NCI-H446 (cell line): ENCODE measurements at regions not wholly inside any gene's neighbourhood (a gene's known extent, or its start where the extent isn't known, plus 50 kb on each side); places are given as distances from the start of the nearest gene placed in this dataset.

Experiments used
- DNase-seq, 2 experiments: peaks; one replicate each; lab custom pipeline; 2025; lab: John Stamatoyannopoulos, UW

DNA sequence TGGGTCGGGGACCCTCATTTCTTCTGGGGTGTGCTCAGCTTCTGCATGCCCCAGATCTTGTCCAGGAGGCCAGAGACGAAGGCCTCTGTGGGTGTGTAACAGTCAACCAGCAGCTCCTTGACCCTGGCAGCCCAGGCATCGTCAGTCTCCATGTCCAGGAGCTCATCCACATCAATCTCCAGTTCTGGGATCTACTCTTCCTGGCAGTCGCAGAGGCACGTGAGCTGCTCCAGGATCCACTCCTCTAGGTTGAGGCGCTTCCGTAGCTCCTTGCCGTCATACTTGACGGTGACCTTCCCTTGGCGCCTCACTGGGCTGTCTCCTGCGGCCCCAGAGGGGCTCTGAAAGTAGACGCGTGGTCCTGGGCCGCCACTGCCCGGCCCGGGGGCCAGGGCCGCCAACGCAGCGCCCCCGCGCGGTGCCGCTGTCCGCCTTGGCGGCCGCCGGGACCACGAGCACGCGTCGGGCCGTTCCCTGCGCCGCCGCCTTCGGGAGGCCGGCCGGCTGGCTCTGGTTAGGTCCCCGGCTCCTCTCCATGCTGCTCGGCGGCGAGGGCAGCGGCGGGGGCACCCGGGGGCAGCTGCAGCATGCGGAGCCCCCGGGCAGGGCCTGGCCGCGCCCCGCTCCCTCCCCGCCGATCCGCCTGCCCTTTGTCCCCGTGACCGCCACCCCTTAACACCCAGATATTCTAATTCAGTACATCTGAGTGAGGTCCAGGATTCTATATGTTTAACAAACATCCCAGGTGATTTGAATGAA, 170.5 kb downstream of the SEPTIN7 start:
- DNase-seq = no peak

DNA sequence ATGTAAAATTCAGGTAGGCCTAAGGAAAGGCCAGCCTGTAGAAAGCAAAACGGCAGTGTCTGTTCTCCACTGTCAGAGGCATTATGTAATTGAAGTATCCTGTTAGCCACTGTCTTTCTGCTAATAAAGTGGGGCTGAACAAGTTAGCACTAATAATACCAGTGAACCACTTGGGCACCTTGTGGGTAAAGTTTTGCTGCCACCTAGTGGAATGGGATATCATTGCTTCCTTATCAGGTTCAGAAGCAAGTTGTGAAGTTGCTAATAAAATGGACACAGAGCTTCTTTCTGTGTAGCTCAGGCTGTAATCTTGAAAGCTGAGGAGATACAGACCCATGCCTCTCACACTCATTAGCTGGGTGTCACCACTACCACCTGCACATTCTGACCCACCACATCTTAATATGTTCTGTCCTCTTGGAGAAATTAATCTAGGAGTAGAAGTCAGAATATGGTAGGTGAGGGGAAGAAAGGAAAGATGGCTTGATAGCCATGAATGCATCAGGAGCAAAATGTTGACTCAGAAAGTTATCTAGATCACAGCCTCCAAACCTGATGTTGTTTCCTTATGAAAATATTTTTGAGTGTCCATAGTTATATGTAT, 175.1 kb downstream of the SEPTIN7 start:
- DNase-seq = peak; percentile 60 to 84

DNA sequence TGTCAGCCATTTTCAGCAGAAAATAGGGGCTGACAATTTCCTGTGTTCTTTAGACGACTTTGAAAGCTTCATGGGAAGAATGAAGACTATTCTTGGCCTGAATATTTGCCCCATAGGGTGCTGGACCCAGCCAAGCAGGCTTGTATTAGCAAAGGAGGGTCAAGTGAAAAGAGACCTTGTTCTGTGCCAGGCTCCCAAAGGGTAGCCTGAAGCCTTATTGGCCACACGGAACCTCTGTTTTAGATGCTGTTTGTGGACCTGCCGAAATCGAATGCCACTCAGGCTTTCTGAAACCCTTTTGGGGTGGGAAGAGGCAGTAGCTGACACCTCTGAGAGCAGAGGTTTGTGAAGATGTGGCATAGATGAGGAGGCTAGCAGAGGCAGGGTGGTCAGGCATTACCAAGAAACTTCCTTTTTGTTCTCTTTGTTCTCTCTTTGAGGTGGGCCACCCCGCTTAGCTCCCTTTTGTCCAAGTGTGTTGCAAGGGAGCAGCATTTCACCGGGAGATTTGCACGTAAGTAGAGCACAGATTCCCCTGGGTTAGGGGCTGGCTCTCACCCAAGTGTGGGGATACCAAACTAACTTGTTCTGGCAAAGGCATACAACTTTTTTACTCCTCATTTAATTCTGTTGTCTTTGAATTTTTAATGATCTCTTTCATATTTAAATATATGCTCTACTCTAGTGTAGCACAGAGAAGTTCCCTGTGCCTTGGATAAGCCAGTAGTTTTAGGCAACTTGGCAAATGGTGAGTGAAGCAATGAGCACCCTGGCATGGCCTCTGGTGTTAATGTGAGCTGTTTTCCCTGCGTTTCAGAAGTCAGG, 174.0 kb upstream of the EEPD1 start:
- peak in 1 of 2 experiments; percentile 11 for DNase-seq

DNA sequence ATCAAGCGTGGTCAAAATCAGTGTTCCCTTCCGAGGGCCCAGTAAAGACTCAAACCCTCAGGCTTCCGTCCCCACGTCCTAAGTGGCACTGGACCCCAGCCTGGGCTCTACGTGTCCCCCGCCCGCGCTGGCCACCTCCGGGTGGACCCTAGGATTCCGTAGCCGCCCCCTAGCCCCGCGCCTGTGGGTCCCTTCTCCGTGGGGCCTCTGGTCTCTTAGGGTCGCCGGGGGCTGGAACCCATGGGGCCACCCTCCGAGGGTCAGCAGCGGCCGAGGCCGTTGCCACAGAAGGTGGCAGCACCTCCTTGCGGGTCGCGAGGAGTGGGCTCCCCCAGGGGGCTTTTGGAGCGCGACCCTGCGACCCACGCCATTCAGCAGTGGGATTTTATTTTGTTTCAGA, 170.5 kb upstream of the EEPD1 start:
- no peak for DNase-seq

DNA sequence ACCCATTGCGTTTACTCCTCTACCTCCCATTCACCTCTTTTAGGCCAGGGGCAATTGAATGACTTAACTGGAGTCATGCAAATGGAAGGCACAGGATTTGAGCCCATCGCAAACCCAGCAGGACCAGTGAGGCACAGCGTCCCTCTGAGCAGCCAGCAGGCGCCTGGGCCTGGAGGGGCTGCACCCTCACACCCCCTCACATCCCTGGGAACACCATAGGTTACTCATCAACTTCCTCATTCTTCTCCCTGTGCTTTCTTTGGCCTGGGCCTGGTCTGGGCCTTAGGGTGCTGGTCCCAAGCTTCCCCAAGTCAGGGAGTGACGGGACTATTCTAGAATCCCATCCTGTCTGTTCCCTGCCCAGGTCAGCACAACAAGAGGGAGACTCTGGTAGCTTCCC, 169.4 kb upstream of the EEPD1 start:
- no peak for DNase-seq

DNA sequence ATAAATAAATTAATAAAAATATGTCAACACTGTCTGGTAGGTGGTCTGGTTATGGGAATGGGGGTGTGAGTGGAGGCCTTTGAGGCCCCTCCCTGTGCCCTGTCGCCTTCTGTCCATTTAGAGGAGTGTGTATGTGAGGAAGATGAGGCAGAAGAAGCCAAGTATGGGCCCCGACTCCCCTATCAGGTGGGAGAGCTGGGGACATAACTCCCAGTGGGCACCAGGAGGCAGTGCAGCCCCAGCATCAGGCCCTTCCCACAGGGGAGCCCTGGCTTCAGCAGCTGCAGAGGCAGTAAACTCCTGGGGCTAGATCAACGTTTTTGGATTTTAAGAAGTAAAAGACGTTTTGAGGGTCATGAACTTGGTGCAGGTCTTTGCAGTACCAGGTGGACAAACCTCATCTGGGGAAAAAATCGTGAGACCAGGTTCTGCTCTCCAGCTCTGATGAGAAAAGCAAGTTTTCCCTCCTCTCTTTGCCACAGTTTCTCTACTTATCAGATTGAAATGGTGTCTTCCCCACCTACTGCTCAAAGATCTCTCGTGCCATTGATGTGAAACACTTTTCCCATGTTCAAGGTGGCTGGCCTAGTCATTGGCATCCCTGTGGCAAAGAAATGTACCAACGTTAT, 167.8 kb upstream of the EEPD1 start:
- peak; percentile 50 to 85 for DNase-seq

DNA sequence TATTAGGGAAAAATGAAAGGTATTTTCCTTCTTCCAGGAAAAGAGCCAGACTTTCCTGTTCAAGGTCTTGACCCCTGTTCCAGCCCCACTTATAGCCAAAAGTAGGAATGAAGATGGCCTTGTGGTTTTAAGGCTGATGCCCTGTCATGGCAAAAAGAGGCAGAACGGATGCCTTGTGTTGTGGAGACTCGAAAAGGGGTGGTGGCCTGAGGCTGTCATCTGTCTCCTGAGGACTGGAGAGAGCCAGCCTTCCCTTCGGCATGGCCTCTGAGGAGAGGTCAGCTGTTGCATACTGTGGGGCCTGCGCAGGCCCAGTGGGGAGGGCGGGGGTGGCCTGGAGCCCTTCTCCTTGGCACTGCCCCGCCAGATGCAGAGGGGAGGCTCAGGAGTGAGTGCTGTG, 166.0 kb upstream of the EEPD1 start:
- no peak for DNase-seq

DNA sequence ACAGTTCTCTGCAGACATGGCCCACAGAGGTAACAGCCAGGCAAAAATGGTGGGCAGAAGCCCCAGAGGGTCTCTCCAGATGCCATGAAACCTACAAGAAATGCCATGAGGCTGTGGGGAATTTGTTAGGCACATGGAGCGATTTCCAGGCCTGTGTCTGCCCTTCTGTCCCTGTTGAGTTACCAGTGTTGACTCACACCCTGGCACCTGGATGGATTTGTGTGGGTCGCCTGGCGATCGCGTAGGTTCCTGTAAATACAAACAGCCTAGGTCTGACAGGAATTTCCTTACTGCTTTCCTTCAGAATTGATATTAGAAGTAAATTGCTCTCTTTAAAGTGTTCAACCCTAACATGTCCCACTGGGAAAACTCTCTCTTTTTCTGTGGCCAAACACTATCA, 164.9 kb upstream of the EEPD1 start:
- DNase-seq = no peak

DNA sequence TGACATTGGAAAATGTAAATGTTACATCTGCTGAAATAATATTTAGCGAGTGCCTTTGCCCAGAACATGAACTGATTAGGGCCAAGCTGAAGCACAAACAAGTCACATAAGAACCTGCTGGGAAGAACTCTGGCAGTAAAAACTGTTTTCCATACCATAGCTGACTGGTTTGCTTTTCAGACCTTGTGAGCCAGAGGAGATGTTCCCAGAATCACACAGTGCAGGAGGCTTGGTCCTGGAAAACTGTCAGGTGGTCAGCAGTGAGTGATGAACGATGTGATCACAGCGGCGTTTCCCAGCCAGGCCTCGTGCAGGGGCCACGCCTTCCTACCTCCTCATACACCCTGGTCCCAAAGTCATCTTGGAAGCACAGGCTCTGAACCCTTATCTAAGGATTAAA, 164.2 kb upstream of the EEPD1 start:
- DNase-seq = peak in 1 of 2 experiments; percentile 35

DNA sequence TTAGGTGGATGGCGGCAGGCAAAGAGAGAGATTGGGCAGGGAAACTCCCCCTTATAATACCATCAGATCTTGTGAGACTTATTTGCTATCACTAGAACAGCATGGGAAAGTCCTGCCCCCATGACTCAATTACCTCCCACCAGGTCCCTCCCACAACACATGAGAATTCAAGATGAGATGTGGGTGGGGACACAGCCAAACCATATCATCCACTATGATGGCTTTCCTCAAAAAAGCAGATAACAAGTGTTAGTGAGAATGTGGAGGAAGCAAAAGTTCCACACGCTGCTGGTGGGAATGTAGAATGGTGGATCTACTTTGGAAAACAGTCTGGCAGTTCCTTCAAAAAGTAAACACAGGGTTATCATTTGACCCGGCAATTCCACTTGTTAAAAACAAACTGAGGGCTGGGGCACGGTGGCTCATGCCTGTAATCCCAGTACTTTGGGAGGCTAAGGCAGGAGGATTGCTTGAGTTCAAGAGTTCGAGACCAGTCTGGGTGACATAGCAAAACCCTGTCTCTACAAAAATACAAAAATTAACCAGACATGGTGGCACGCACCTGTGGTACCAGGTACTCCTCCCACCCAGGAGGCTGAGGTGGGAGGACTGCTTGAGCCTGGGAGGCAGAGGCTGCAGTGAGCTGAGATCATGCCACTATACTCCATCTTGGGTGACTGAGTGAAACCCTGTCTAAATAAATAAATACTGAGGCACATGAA, 161.4 kb upstream of the EEPD1 start:
- no peak for DNase-seq

DNA sequence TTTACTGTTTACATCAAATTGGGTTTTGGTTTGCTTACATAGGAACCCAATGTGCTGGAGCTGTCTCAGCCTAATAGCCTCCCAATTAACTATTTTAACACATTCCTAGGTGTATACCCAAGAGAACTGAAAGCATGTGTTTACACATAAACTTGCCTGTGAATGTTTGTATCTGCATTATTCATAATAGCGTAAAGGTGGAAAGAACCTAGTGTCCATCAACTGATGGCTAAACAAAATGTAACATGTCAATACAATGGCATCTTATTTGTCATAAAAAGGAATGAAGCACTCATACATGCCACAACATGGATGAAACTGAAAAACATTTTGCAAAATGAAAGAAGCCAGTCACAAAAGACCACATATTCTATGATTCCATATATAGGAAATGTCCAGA, 160.6 kb upstream of the EEPD1 start:
- no peak for DNase-seq

DNA sequence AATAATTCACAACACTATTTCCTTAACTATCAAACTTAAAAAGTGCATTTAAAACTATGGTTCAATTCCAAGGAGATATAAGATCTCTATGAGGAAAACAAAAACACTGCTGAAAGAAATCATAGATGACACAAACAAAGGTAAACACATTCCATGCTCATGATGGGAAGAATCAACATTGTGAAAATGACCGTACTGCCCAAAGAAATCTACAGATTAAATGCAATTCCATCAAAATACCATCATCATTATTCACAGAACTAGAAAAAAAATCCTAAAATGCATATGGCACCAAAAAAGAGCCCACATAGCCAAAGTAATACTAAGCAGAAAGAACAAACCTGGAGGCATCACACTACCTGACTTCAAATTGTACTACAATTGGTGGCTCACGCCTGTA, 159.9 kb upstream of the EEPD1 start:
- DNase-seq = no peak

DNA sequence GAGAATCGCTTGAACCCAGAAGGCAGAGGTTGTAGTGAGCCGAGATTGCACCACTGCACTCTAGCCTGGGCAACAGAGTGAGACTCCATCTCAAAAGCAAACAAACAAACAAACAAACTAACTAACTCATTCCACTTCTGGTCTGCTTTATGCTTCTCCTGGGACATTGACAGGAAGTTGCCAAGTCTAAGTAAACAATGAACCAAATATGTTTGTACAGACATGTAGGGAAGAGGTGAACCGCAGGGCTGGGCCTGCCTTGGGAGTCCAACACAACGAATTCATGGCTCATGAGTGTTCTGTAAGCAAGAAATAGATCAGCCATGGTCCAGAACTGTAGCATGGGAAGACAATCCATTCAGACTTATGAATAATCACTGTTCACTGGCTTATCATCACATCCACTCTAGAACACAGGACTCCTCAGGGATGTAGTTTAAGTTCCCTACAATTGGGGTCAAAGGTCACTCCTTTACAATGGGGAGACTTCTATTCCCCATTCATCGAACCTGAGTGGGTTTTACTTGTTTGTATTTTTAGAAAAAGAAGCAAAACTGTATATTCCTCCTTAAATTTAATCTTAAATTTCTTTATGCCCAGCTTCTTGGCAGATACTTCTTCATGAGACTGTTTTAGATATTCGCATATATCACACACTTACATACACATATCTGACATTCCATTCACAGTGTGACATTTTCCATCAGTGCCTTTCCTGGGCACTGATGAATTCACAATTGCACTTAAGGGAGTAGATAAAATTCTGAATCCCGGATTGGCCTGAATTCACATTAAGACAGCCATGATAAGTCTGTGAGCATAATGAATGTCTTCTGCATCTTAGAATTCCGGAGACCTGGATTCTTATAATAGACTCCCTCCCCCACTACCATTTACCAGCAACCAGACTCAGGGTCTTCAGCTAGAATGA, 159.1 kb upstream of the EEPD1 start:
- DNase-seq = no peak

DNA sequence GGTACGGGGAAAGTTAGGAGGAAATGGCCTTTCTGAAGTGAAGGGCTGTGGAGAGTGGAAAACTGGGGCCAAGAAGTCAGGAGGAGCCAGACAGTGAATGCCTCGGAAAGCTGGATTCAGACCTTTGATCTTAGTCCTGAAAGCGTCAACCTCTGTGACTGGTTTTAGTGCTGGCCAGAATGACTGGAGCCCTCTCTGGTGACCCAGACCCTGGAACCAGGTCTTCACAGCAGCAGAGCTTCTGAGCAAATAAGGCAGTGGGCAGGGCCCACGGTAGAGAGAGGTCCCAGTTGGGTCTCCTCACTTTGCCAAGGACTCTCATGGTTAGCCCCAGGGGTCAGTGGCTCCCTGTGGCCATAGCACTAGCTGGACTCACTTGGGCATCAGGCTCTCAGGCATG, 157.7 kb upstream of the EEPD1 start:
- DNase-seq = no peak

DNA sequence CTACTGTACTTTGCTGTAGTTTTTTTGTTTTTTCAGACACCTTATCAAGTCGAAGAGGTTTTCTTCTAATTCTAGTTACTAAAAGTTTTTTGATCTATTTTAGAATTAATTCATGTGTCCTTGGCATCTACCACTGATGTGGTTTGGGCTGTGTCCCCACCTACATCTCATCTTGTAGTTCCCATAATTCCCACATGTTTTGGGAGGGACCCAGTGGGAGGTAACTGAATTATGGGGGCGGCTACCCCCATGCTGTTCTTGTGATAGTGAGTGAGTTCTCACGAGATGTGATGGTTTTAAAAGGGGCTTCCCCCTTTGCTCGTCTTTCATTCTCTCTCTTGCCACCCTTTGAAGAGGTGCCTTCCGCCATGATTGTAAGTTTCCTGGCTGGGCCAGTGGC, 154.6 kb upstream of the EEPD1 start:
- no peak for DNase-seq

DNA sequence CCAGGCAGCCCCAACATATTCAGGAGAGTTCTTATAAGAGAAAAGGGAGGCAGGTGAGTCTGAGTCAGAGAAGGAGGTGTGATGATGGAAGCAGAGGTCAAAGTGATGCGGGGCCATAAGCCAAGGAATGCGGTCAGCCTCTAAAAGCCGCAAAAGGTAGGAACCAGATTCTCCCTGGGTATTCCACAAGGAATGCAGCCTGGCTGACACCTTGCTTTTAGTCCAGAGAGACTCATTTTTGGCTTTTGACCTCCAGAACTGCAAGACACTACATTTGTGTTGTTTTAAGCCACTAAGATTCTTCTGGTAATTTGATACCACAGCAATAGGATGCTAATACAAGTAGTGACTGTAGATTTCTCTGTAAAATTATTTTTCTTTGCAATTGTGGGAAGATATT, 151.5 kb upstream of the EEPD1 start:
- DNase-seq = no peak

DNA sequence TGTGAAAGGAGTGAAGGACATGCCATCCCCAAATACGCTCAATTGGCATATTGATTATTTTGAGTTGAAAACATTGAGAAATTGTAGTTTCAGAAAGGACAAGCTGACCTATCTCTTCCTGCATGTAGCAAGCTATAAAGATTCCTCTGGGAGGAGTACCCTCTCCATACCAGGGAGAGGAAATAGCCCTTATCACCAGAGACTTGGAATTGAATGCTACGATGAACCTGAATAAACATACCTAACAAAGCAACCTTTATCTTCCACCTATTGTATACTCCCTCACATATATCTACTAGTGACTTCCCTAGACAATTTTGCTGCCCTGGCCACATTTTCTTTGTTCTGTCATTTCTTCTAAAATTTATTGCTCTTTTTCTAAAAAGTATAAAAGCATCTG, 150.2 kb upstream of the EEPD1 start:
- no peak for DNase-seq

DNA sequence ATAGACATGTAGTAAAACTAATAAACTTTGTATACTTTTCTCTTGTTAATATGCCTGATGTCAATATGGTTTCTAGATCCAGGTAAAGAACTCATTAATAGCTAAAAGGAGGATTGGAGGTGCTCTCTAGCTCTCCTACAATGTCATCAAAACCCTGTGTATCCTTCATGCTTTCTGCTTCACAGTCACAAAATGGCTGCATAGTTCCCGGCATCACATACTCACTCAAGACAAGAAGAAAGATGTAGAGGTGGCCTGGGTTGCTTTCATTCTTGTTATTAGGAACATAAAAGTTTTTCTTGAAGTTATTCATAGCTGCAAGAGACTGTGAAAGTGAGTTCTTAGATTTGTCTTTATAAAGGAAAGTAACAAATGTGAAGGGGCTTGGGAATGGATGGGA, 149.7 kb upstream of the EEPD1 start:
- no peak for DNase-seq

DNA sequence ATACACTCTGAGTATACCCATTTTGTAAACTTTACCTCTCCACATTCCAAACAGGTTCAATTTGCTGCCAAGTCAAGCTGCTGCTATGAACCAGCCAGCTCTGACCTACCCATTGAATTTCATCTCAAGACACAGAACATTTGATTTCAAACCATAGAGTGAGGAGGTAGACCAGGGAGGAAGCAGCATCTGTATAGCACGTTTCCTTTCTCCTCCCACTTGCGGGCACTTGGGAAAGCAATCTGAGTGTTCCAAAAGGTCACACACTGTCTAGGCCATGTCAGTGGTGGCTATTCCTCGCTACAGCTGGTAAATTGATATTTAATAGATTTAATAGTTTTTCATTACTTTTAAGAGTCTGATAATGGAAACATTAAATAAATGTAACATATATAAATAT, 147.8 kb upstream of the EEPD1 start:
- no peak for DNase-seq

DNA sequence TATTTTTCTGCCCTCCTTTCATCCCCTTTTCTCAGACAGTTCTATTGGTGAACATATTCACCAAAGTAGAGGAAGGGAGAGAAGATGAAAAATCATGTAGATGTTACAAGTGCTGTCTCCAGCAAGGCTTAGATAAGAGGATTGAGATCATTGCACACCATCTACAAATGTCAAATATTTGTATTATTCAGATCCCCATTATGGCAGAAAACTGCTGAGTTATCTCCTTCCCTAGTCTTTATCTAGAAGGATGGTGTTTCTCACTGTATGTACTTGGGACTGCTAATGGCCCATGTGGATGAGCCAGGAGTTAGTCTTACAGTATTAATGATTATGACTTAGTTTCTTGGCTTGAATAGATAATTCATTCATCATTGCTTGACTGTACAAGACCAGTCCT, 147.2 kb upstream of the EEPD1 start:
- DNase-seq = no peak
